ENCODE measurements at regions not wholly inside any gene's neighbourhood (a gene's known extent, or its start where the extent isn't known, plus 50 kb on each side); places are given as distances from the start of the nearest gene placed in this dataset.

- Histone ChIP-seq H3K27me3 (replicated peaks in 1 of 7) (peaks cover 0 to 50% (median 0%) of the 10 kb centered on the region in 7 donors), H3K27ac (no peak overlapping the region), H3K4me3 (no peak overlapping the region), H3K36me3 (no peaks in the 10 kb centered on the region), H3K4me1 (no peaks in the 10 kb centered on the region), H3K9me3 (peaks cover 0 to 21% (median 13%) of the 10 kb centered on the region in 8 donors)
- peak; percentile 59 for DNase-seq
- WGBS, 5 donors = 76 to 86% (median 81%) methylated on average over 10 of the region's 10 CpGs
- intact Hi-C loops (cut with DNase I; ENCODE audit: low total_unique reads) = no loop called here
- TF ChIP-seq POLR2AphosphoS5 (IDR thresholded peaks at IDR 0.05) = no peak
These were observed 1025.2 kb downstream of the TBC1D22A start for GRCh38 chr22:47787501-47788227.

GRCh38 chr22:47786650-47787290 lies 1024.3 kb downstream of the TBC1D22A start:
- H3K27me3 ChIP-seq (replicated peaks in 1 of 7) = peaks cover 0 to 52% (median 0%) of the 10 kb centered on the region in 7 donors
- WGBS, 5 donors = 81 to 89% (median 87%) methylated on average over 12 of the region's 12 CpGs
- TF ChIP-seq CTCF (IDR thresholded peaks at IDR 0.05 in 8 of 11, conservative IDR thresholded peaks at IDR 0.05 in 3 of 11) (no peak), POLR2AphosphoS5 (IDR thresholded peaks at IDR 0.05) (no peak), POLR2A (IDR thresholded peaks at IDR 0.05) (no peak)
- intact Hi-C loops (cut with DNase I; ENCODE audit: low total_unique reads) = no loop called here
- no peak overlapping the region for H3K27ac ChIP-seq
- H3K4me3 ChIP-seq = no peak overlapping the region
- no peaks in the 10 kb centered on the region for H3K36me3 ChIP-seq
- peaks cover 0 to 21% (median 13%) of the 10 kb centered on the region in 8 donors for H3K9me3 ChIP-seq
- H3K4me1 ChIP-seq = no peaks in the 10 kb centered on the region
- DNase-seq = peak; percentile 11

- Histone ChIP-seq H3K36me3 (no peaks in the 10 kb centered on the region), H3K27me3 (replicated peaks in 1 of 7) (peaks cover 0 to 52% (median 0%) of the 10 kb centered on the region in 7 donors), H3K27ac (no peak overlapping the region), H3K9me3 (peaks cover 0 to 21% (median 13%) of the 10 kb centered on the region in 8 donors), H3K4me1 (no peaks in the 10 kb centered on the region), H3K4me3 (no peak overlapping the region)
- 76 to 100% (median 89%) methylated on average over 1 of the region's 1 CpG for WGBS, 5 donors
- no peak for DNase-seq
- no peak for TF ChIP-seq POLR2AphosphoS5 (IDR thresholded peaks at IDR 0.05)
- no peak for TF ChIP-seq CTCF (IDR thresholded peaks at IDR 0.05 in 8 of 11, conservative IDR thresholded peaks at IDR 0.05 in 3 of 11)
- no peak for TF ChIP-seq POLR2A (IDR thresholded peaks at IDR 0.05)
- intact Hi-C loops (cut with DNase I; ENCODE audit: low total_unique reads) = no loop called here
These were observed 1022.5 kb downstream of the TBC1D22A start for GRCh38 chr22:47784991-47785390.

GRCh38 chr22:47784367-47784983 lies 1022.0 kb downstream of the TBC1D22A start:
- Histone ChIP-seq H3K27ac (no peak overlapping the region), H3K9me3 (peaks cover 0 to 21% (median 13%) of the 10 kb centered on the region in 8 donors), H3K27me3 (replicated peaks in 1 of 7) (peaks cover 0 to 52% (median 0%) of the 10 kb centered on the region in 7 donors), H3K4me3 (no peak overlapping the region), H3K36me3 (no peaks in the 10 kb centered on the region), H3K4me1 (no peaks in the 10 kb centered on the region)
- WGBS, 5 donors = 77 to 92% (median 83%) methylated on average over 3 to 4 of the region's 4 CpGs
- intact Hi-C loops (cut with DNase I; ENCODE audit: low total_unique reads) = no loop called here
- peak; percentile 35 for DNase-seq
- TF ChIP-seq POLR2A (IDR thresholded peaks at IDR 0.05) (no peak), POLR2AphosphoS5 (IDR thresholded peaks at IDR 0.05) (no peak), CTCF (IDR thresholded peaks at IDR 0.05 in 8 of 11, conservative IDR thresholded peaks at IDR 0.05 in 3 of 11) (no peak)

Data from spleen (tissue), 11 donors.